ENCODE measurements at regions not wholly inside any gene's neighbourhood (a gene's known extent, or its start where the extent isn't known, plus 50 kb on each side); places are given as distances from the start of the nearest gene placed in this dataset.
A peak's percentile ranks its signal among the peaks of the same experiment; 100 is the strongest.
"Not testable (repeated sequence)": the region's sequence is repeated elsewhere in the genome, so short reads cannot be mapped to it uniquely, and the experiment has no call there.

DNA sequence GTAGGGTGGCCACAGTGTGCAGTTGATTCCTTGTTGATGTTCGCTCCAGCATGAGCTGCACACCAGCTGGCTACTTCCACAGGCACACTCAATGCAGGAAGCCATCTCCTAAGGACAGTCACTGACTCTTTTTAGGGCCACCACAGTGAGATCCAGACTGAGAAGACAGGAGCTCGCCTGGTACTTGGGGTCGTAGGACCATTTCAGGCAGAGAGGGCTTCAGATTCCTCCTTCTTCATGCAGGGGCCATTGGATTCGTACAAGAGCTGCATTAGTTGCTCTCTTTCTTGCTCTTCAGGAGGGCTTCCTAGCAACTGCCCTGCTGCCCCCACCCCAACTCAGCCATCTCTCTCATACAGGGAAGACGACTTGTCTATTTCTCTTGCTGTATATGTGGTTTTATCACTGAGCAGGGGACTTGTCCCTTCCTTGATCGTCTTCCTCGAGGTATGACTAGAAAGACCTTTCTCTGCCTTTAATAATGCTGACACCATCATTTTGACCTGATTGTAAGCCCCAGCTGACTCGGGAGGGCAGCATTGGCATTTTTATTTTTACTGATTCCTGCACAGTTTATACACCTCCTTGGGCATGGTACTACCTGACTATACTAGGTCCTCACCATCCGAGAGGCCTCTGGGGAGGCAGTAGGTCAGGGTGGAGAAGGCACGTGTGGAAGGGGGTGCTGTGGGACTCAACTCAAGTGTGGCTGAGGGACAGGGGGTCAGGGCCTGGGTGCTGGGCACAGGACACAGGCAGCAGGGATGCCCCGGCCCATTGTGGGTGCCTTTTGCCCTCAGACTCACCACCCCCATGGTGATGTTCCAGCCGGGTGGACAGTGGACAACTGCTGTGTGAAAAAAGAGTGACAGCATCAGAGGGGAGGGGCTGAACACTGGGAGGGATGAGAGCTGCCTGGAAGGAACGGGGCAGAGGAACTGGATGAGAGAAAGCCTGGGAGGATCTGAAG lies 136.7 kb upstream of the ZNF746 start:
- DNase-seq, result no peak

DNA sequence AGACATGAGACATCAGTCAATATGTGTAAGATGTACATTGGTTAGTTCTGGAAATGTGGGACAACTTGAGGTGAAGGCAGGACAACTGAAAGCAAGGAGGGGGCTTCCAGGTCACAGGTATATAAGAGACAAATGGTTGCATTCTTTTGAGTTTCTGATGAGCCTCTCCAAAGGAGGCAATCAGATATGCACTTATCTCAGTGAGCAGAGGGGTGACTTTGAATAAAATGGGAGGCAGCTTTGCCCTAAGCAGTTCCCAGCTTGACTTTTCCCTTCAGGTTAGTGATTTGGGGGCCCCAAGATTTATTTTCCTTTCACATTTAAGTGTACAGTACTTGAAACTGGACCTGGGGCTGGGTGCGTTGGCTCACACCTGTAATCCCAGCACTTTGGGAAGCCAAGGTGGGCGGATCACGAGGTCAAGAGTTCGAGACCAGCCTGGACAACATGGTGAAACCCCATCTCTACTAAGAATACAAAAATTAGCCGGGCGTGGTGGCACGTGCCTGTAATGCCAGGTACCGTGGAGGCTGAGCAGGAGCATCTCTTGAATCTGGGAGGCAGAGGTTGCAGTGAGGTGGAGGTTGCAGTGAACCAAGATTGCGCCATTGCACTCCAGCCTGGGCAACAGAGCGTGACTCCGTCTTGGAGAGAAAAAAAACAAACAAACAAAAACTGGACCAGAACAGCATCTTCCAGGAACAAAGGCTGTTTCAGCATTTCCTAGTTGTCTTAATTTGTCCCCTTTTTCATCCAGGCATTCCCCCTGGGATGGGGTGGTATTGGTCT lies 130.9 kb upstream of the ZNF746 start:
- not testable (repeated sequence) for DNase-seq

DNA sequence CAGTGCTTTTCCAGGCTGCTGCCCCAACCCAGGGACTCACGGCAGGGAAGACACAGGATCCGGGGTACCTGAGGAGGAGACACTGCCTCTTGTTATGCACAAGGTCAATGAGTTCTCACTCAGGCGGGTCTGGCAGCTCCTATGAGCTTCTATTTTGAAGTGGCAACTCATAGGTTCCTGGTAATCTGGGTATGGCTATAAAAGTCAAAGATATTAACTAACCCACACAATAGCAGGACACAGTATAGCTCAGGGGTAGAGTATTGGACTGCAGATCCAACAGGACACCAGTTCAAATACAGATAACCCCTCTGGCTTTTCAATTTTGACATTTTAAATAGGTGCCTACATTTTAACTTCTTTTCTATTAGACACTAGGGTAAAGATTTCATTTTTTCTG lies 130.3 kb upstream of the ZNF746 start:
- DNase-seq, result no peak

DNA sequence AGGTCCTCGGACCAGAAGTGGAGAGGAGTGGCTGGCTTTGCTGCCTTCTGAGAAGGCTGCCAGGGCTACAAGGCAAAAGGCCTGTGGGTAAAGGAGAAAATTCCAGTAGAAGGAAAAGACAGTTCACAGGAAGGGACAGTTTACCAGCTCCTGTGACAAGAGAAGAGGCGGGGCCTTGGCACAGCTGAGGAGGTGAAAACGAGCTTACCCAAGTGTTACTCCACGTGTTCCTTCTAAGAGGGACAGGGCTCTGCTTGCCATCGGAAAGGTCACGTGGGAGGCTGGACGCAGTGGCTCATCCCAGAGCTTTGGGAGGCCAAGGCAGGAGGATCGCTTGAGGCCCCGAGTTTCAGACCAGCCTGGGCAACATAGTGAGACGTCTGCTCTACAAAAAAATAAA lies 129.4 kb upstream of the ZNF746 start:
- DNase-seq, result no peak

DNA sequence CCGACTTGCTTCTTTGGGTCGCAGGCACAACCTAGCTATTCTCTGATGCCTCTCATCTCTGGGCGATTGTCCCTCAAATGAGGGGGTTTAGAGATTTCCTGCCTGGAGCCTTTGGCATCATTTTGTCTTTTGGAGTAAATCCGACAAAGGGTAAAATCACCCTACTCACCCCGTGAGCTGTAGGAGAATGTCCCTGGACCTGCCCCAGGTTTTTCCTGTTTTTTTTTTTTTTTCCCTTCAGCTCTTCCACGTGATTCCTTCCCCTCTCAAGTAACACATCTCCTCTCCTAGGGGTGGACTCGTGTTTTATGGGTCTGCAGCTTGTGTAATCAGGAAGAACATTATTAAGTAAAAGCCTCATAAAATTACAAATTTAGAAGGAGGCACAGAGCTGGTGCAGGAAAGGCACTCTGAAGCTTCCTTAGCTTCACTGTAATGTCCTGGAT lies 128.4 kb upstream of the ZNF746 start:
- no peak for DNase-seq

DNA sequence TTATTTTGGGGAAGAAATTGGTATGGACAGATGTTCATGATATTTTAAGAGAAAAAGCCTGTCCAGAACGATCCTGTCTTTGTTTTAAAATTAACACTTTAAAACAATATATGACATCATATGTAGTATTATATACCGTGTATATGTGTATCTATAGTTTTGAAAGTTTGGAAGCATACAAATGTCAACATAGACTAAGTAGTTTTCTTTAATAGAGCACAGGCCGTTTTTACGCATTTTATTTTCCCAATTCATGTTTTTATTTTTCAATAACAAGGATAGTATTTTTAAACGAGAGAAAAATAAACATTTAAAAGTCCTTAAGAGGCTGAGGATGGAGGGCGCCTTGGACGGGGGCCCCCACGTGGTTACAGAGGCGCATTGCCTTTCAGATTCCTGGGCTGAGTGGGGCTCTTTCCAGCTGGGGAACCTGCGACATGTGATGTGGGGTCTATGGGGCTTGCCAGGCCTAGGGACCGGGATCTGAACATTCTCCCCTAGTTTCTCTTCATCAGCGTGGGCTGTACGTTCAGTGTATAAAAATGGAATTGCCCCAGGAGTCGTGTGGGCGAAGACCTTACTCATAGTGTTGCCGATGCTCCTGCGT lies 127.8 kb upstream of the ZNF746 start:
- peak; percentile 66 for DNase-seq

DNA sequence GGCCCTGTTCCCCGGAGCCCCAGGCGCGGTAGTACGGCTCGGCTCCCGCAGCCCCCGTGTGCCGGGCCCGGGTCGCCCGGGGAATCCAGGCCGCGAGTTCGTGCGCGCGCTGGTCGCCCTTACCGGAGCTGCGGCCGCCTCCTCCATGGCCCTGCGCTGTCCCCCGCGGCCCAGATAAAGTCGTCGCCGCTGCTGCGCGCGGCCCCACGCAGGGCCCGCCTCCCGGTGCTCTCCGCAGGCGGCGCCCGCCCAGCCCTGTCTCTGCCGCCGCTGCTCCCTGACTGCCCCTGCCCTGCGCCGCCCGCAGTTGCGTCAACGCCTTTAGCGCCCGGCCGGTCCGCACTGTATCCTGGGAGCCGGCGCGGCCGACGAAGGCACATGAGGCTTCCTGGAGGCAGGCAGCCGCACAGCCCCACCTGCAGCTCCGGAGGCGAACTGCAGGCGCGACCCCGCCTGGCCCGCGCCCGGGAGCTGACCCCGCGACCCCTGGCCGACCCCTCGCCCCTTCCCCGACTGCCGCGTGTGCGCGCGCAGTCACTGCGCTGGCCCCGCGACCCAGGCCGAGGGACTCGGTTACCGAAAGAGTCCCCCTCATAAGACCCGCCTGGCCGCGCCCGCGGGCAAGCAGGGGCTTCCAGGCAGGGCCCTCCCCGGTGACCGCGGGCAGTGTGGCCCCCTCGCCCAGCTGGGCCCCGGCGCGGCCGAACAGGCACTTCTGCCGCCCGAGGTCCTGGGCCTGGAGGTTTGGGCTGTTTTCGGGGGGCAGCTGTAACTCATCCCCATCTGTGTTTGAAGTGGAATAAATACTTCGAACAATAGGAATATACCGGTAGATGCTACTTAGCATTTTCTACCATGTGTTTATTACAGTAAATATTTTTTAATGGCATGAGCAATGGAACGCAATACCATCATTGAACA lies 127.1 kb upstream of the ZNF746 start:
- peak; percentile 96 for DNase-seq

DNA sequence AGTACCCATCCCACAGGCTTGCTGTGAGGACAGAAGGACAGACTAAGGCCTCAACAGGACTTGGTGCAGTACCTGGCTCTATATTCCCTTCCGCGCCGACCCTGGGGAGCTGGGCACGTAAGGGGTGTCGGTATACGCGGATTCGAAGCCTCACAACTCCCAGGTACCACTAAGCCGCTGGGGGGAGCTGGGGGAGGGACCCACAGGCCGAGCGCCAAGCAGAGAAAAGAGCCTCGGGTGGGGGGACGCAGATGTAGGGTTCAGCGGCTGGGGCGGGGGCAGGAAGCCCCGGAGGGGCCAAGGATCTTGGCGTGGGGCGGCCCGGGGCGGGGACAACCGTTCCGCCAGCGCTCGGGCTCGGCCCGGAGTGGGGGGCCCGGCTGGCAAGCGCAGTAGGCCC lies 126.4 kb upstream of the ZNF746 start:
- DNase-seq, result peak; percentile 37

DNA sequence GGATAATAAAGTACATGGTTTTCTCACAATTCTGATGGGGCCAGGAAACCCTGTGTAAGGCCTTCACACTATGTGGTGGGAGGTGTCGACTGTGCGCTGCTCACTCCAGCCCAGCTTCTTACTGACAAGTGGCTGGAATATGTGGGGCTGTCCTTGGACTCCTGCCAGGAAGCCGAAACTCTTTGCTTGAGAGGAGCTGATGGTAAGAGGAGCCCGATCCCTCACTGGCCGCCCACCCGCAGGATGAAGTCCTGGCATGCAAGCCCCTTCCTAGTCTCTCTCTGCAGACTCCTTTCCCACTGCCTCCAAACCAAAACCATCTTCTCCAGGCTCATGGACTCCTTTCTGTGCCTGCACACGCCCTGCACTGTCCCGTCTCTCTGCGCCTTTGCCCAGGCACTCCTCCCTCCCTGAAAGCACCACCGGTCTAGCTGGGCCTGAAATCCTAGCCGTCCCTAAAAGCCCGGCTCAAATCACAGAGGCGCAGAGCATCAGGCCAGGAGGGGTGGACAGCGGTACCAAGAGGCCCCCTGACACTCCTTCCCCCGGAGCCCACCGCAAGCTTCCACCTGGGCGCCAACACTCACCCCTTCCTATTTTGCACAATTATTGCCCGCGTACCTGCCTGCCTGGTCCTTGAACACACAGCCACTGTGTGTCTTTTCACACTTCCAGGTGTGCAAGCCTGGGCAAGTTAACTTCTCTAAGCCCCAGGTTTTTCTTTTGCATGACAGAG lies 125.8 kb upstream of the ZNF746 start:
- DNase-seq, result peak; percentile 87

DNA sequence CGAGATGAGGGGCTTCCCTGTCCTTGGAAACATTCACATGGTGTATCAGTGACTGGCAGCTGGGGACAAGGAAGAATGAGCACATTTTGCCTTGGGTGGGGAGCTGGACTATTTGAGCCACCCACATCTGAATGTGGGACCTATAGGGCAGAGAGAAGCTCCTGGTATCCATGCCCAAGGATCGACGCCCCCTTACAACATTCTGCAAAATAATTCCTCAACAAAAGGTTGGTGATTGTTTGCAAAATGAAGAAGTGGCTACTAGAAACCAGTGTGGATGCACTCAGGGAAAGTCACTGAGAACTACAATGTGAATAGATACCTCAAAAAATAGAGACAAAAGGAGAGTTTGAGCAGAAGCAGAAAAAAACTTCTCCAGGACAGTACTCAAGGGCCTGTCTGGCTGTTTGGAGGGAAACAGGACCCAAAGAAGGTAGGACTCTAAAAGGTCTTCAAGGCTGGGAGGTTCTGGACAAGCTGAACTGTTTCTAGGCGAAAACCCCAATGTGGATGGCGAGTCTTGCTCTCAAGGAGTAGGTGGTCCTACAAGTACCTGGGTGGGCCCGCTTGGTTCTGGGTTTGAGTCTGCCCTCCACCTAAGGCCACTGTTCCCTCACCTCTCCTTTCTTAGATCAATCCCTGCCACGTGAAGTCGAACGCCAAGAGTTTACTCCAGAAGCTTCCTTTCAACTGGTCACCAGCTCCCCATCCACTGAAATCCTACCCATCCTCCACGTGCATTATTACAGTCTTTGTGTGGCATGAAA lies 125.0 kb upstream of the ZNF746 start:
- no peak for DNase-seq

DNA sequence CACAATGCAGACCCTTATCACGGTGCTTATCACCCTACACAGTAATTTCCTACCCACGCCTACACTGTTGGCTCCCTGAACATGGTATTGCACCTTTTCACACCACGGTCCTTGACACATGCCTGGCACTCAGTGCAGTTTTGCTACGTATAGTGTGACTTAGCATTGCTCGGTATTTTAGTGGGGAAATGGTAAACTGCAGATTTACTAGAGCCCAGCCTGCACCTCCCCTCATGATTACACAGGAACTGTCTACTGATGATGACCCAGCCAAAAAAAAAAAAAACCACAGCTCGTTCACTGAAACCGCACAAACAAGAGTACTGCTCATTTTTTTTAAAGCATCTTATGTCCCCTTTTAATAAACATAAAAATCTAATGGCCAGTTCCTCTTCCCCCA lies 124.2 kb upstream of the ZNF746 start:
- DNase-seq, result no peak

DNA sequence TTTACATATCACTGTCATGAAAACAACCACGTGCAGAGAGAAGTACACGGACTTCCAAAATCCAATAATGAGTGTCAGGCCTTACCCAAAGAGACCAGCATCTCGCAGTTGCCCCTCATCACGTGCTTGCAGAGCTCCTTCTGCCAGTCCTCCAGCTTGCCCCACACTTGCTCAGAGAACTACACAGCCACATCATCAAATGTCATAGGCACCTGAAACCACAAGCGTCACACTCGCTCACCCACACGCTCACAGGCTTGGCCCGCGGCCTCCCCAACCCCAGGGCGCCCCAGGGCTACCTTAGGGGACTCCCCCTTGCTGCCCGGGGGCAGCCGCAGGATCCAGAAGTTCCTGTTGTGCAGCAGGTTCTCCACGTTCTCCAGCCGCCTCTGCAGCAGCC lies 123.4 kb upstream of the ZNF746 start:
- no peak for DNase-seq

DNA sequence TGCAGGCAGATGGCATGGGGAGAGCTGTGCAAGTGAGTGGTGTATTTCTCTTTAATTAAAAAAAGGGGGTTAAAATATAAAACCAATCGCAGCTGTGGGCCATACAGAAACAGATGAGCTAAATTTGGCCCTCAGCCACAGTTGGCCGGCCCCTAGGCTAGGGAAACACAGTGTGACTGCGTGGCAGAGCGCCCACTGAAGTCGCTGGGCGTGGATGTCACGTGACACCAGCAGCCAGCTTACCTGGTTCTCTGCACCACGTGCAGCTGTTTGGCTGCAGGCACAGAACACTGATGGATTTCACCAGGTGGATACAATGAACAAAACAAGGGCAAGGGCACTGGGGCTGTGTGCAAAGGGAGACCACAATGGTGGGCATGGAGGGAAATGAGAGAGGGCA lies 119.3 kb upstream of the ZNF746 start:
- DNase-seq, result peak; percentile 31

DNA sequence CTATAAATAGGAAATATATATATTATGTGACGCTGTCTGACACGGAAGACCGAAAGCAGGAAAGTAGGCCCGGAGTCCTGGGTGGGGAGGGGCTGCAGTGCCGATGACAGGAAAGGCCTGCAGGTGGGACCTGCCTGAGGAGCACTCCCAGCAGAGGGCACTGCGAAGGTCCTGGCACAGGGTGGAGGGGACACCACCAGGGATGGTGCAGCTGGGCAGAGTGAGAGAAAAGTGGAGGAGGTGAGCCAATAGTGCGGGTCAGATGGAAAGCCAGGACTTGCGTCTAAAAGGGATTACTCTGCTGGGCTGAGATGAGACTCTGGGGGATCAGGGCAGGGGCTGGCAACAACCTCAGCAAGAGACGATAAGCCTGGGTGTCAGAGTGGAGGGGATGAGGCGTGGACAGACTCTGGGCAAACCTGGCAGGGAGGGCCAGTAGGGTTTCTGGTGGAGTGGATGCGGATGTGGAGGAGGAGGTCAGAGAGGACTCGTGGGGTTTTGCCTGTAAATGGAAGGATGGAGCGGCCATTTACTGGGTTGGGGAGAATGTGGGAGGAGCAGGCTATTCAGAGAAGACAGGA lies 118.2 kb upstream of the ZNF746 start:
- no peak for DNase-seq

DNA sequence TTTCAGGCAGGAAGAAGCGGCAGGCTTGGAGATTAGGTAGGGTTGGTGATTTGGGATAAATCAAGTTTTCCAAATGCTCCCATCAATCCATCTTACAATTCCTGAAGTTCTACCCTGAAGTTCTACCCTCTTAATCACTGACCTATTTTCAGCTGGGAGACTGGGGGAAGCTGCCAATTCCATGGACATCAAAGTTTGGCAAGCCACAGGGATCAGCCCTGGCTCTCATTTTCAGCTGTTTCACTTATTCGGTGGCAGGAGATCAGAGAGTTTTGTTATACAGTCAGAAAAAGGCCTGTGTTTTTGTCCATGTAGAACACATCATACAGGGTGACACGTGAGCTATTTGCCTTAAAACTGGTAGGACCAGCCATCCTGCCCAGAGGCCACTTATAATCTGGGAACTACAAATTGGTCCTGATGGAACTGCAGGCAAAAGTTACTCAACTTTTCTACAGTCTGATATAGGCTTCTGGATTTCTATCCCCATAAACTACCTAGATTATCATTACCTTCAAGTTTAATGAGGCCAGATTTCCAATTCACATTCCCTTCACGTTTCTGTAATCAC lies 112.9 kb upstream of the ZNF746 start:
- peak; percentile 59 for DNase-seq

DNA sequence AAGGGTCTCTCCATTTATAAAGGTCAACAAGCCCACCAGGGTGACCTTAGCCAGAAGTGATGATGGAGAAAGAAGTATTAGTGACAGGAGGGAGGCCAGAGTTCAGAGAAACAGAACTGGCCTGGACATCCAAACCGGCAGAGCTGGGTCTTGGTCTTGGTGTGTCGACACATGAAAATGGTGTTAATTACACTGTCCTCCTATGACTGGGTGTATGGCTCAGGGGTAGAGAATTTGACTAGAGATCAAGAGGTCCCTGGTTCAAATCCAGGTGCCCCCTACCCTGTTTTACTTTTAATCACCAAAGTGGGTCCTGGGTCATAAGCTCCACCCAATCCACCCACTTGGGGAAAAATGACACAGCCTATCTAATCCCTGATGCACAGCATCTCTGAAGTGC lies 110.6 kb upstream of the ZNF746 start:
- DNase-seq, result no peak

DNA sequence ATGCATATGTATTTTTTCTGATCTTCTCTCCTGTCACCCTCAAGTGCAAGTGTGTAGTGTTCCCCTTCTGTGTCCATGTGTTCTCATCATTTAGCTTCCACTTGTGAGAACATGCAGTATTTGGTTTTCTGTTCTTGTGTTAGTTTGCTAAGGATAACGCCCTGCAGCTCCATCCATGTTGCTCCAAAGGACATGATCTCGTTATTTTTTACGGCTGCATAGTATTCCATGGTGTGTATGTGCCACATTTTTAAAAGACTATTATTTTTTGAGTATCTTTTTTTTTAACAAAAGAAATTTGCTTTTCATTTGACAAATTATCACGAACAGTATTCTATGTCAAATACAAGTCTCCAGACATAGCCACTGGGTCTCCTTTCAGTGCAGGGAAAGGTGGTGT lies 110.1 kb upstream of the ZNF746 start:
- no peak for DNase-seq

DNA sequence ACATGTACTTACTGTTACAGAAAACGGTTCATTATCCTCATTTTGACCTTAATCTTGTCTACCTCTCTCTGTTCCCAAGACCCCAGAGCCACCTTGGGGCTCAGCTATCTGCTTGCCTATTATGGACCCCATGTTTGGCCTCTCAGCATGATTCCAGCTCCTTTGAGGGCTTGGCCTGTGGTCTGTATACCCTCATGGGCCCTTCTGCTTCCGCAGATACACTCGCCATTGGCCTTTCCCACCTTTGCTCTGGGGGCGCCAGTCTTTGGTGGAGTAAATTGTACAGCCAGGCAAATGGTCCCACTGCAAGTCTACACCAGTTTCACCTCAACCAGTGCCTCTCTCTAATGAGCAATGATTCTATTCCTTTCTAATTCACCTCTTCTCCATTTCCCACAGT lies 109.2 kb upstream of the ZNF746 start:
- DNase-seq, result no peak

DNA sequence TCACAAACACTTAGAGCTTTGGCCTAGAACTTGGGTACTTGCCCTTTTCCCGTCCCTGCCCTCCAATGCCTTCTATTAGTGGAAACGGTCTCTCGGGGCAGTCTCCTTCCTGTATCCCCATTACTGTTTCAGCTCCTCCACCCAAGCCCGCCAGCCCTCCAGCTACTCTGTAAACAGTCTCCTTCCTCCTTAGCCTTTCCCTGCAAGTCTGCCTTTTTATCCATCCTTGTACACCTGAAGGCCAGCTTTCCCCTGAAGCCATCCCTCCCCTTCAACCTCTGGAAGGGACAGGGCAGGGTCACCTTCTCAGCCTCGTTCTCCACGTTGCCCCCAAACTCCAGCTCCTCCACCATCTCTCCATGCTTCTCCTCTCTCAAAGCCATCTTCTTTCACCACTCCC lies 108.1 kb upstream of the ZNF746 start:
- no peak for DNase-seq

DNA sequence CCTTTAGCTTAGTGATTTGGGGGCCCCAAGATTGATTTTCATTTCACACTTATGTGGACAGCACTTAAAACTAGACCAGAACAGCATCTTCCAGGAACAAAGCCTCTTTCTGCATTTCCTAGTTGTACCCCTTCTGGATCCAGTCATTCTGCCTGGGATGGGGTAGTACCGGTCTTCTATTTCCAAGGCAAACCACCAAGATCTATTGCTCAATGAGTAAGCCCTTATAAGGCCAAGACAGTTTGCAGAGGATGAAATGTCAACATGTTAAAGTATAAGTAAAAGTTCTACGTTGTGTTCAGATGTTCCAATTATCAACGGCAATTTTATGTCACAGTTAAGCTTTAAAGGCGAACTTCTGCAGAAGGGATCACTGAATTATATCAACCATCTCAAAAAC lies 106.9 kb upstream of the ZNF746 start:
- no peak for DNase-seq

Data from tongue (tissue), 1 donor.